ENCODE measurements at regions not wholly inside any gene's neighbourhood (a gene's known extent, or its start where the extent isn't known, plus 50 kb on each side); places are given as distances from the start of the nearest gene placed in this dataset.
A peak's percentile ranks its signal among the peaks of the same experiment; 100 is the strongest.

DNA sequence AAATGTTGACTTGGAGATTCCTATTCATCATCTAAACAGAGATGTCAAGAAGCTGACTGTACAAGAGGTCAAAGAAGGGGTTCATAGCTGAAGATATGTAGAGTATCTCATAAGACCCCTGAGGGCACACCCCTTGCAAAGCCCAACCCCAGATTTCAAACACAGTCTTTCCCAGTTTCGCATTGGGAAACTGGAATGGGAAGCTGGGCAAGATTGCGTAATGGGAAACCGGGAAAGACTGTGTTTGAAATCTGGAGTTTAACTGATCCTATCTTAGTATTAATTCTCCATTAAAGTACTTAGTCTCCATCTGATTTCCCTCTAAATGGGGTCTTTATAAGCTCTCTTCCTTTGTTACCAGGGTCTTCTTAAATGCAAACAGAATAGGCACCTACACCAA lies 99.5 kb downstream of the FAM76B start:
- no peak for DNase-seq

DNA sequence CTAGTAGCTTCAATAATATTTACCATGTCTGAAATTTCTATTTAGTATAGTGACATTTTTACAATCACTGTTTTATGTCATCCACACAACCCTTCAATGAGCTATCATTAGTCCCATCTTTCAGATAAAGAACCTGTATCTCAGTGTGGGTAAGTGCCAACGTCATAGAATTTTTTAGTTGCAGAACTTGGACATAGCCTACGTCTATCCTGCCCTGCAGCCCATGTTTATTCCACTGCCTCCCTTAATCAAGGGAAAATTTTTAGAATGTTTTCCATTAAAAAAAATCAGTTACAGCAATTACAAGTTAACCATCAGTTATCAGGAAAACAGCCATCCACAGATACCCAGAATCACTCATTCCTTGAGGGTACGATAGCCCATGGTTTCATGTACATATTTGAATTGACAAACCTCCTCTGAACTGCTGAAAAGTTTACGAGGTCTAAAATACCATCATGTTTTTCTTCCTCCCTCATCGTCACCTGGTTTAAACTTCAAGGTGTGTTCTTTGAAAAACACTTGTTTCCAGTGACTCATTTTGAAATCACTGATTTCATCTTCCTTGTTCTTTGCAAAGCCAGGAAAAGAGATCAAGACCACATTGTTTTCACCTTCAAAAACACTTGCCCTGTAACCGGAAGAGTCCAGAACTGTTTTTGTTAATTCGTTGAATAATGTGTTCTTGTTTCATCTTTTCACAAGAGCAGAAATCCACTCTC lies 100.9 kb downstream of the FAM76B start:
- no peak for DNase-seq

GRCh38 chr11:95688015-95688414 lies 101.6 kb downstream of the FAM76B start:
- no peak for DNase-seq

DNA sequence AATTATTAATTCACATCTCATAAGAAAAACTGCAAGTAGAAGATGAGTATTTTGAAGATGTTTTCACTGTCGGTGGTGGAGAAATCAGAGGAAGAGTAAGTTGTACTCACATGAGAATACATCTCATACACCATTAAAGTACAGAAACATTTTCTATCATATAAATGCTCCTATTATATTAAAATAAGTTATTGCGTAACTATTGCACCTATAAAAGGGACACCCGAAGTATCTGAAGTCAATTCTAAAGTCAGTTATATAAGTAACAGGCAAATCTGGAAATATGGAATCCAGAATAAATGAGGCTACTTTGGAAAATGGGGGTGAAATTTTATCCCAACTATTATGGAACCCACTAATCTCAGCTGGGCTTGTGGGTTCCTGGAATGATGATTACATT lies 103.3 kb downstream of the FAM76B start:
- DNase-seq: no peak

- DNase-seq: no peak
These were observed 104.9 kb downstream of the FAM76B start for GRCh38 chr11:95684701-95685100.

DNA sequence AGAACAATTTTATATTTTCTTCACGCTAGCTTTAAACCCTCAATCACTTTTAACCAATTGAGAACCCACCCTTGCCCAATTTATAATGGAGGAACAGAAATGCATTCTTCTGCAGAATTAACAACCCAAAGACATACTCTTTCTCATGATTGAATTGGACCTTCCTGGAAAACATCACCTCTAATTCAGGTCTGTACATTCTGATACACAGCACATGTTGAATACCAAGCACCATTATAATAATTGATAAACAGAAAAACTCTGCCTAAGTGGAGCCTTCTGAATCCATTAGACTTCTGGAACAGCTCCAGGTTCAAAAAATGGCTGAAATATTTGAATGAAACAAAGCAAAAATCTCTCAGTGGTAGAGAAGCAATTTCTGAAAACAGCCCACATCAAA lies 105.4 kb downstream of the FAM76B start:
- DNase-seq: no peak

DNA sequence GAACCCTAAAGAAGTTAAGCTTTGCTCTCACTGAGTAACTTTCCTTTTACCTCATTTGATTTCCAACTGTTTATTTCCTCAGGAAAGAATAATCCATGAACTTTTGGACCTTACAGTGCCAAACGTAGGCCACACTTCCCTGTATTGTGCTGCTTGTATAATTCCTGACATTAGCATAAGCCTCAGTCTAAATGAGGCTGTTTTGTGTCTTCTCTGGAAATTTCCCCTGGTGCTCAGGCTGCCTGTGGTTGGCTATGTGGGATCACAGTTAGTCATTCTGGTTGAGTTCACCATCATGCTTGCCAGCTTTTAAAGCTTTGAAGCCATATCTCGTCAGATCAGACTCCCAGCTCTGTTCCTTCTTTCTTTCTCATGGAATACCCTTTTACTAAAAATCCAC lies 107.0 kb downstream of the FAM76B start:
- no peak for DNase-seq

GRCh38 chr11:95680169-95680929 lies 109.2 kb downstream of the FAM76B start:
- DNase-seq: no peak

- DNase-seq: no peak
These were observed 110.6 kb downstream of the FAM76B start for GRCh38 chr11:95678988-95679387.

GRCh38 chr11:95676308-95676707 lies 113.3 kb downstream of the FAM76B start:
- DNase-seq: peak; percentile 68

GRCh38 chr11:95675585-95675984 lies 114.0 kb downstream of the FAM76B start:
- no peak for DNase-seq

GRCh38 chr11:95674657-95675358 lies 114.8 kb downstream of the FAM76B start:
- DNase-seq: no peak

DNA sequence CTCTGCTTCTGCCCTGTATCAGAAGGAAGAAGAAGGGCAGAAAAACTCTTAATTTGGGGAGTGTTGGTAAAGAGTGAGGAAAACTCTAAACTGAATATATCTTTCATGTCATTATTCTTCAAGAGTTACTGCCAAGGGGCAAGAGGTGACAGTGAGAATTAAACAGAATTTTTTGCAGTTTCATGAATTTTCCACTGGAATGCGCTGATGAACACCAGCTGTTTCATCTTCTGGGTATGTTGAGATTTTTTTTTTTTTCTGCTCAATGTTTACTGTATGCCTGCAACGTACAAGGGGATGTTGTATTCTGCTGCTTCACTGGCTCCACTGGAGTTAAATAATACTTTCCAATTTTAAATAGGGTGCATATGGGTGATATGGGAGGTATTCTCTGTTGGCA lies 117.8 kb downstream of the FAM76B start:
- DNase-seq: no peak

DNA sequence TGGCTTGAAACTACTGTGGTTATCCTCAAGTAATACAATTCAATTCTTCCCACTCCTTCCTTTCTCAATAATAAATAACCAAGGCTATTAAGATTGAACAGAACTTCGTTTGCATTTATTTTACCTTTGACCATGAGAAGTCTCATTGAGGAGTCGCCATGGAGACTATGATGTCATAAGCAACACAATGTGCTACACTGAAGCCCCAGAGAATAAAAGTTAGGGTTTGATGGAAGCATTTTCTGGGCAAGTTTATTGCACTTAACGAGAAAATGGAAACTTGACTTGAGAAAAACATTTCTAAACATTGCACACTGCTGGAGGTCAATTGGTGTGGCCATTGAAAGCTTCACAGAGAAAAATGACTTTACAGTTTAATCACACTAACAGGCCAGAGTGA lies 121.5 kb downstream of the FAM76B start:
- no peak for DNase-seq

- peak; percentile 49 for DNase-seq
These were observed 128.4 kb downstream of the FAM76B start for GRCh38 chr11:95661162-95661561.

GRCh38 chr11:95660038-95660437 lies 129.5 kb downstream of the FAM76B start:
- DNase-seq: no peak

- no peak for DNase-seq
These were observed 130.5 kb downstream of the FAM76B start for GRCh38 chr11:95659088-95659487.

GRCh38 chr11:95655536-95655935 lies 134.0 kb downstream of the FAM76B start:
- DNase-seq: no peak

GRCh38 chr11:95653680-95654079 lies 135.9 kb downstream of the FAM76B start:
- no peak for DNase-seq

- no peak for DNase-seq
These were observed 136.5 kb downstream of the FAM76B start for GRCh38 chr11:95653099-95653498.

DNA sequence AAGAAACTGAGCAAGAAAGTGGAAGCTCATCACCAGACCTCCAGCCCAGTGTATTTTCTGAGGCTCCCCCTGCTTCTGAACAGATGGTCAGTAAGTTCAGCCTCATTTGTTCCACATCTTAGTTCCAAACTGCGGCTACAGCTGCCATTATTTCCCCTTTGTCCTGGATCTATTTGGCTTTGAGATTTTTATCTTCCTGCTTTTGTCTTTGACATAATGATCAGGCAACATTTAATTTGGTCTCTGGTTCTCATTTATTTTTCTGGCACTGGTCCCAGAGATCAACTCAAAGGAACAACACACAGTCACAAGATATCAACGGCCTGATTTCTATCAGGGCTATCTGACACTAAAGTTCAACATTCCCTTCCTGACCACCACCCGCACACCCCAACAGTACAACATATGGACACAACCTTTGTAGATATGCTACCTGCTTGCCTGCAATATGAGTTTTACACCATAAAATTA lies 137.5 kb downstream of the FAM76B start:
- DNase-seq: no peak

- DNase-seq: peak; percentile 78
These were observed 139.3 kb downstream of the FAM76B start for GRCh38 chr11:95650276-95650675.

GRCh38 chr11:95647871-95648270 lies 141.7 kb downstream of the FAM76B start:
- DNase-seq: no peak

DNA sequence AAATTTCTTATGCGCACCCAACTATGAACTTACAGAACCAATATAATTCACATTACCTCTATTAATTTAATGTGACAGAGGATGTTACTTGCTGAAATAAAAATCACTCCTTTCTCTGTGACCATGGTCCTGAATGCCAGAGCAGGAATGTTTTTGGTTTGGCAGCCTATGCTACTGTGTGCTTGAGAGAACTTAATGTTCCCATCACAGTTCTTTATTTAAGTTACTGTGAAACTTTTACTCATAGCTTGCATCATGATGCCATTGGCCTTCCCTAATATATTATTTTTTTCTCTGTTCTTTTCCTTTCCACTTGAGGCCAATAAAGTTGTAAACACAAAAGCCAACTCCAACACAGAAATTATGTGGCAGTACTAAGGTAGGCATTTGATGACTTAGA lies 142.2 kb downstream of the FAM76B start:
- DNase-seq: no peak
